PC-9 (cell line): ENCODE measurements at regions not wholly inside any gene's neighbourhood (a gene's known extent, or its start where the extent isn't known, plus 50 kb on each side); places are given as distances from the start of the nearest gene placed in this dataset.

Experiments
- CTCF ChIP-seq: fragments of 200-600 bp; sonication (generic); conservative IDR thresholded peaks from 2 replicates; pipeline ENCODE4 v1.6.1; 2017; ENCODE audit warnings: mixed run types, antibody characterized with exemption, mild to moderate bottlenecking, moderate library complexity
- EZH2 ChIP-seq: fragments of 200-600 bp; sonication (generic); IDR thresholded peaks from 2 replicates; pipeline ENCODE4 v1.8.0; 2017; ENCODE audit warnings: antibody characterized with exemption, low read depth

DNA sequence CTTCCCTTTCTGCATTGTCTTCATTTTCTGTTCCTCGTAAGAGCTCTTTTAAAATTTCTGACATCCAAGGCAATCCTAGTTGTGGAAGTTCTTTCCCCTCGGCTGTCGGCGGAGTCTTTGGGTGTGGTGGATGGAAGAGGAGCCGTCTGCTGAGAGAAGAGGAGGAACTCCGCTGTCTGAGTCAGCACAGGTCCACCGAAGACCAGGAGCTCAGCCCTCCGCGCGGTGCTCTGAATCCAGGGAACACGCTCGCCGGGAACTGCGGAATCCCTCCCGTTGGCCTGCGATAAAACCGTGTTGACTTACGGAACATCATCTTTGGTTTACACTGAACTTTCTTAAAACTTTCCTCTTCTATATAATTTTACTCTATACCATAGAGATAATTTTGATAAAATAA lies 100.7 kb upstream of the IRX4 start:
- TF ChIP-seq CTCF: no peak
- no peak for TF ChIP-seq EZH2
